Gastrocnemius medialis (tissue), 4 donors: ENCODE measurements at regions not wholly inside any gene's neighbourhood (a gene's known extent, or its start where the extent isn't known, plus 50 kb on each side); places are given as distances from the start of the nearest gene placed in this dataset.

Source experiments
- ATAC-seq, 2 donors: fragments of 150-250 bp; one replicate each; pipeline ENCODE4 v1.9.1; 2016
- DNase-seq, 2 donors: peaks; one replicate each; pipeline ENCODE4 v3.0.0-alpha.2; 2019
- H3K27ac ChIP-seq, 4 donors: fragments of 200-600 bp; sonication (generic); 1 replicate in 1 of 4; 2 replicates in 3 of 4; pipeline ENCODE4 v1.5.1; 2016 to 2018; ENCODE audit warnings: mild to moderate bottlenecking in 2 of 4, moderate library complexity in 1 of 4
- H3K27me3 ChIP-seq, 3 donors: fragments of 200-600 bp; sonication (generic) in 2 of 3; 1 replicate in 1 of 3; 2 replicates in 2 of 3; pipeline versions ENCODE4 v1.5.1 to v1.6.0; 2016 to 2019; ENCODE audit warnings: mild to moderate bottlenecking in 1 of 3, moderate library complexity in 1 of 3
- H3K36me3 ChIP-seq, 2 donors: fragments of 200-600 bp; sonication (generic) in 1 of 2; one replicate each; pipeline ENCODE4 v1.5.1; 2017 to 2018
- H3K4me1 ChIP-seq, 2 donors: fragments of 200-600 bp; sonication (generic) in 1 of 2; one replicate each; pipeline ENCODE4 v1.5.1; 2016 to 2017; ENCODE audit warnings: mild to moderate bottlenecking in 2 of 2
- H3K4me3 ChIP-seq, 4 donors: fragments of 200-600 bp; sonication (generic) in 3 of 4; 1 replicate in 1 of 4; 2 replicates in 3 of 4; pipeline ENCODE4 v1.5.1; 2016 to 2019; ENCODE audit warnings: mild to moderate bottlenecking in 2 of 4
- H3K9me3 ChIP-seq, 3 donors: fragments of 200-600 bp; sonication (generic) in 2 of 3; 1 replicate in 1 of 3; 2 replicates in 2 of 3; pipeline ENCODE4 v1.5.1; 2016 to 2019
- POLR2A ChIP-seq, 2 donors: fragments of 450-650 bp; IDR thresholded peaks; one replicate each; pipeline ENCODE4 v1.6.1; 2017; ENCODE audit warnings: antibody characterized with exemption in 2 of 2, mild to moderate bottlenecking in 2 of 2, moderate library complexity in 2 of 2
- in situ Hi-C, 4 donors: fragments of 200-750 bp; cut with MboI; loops; one replicate each; pipeline versions ENCODE4 v1.15.0 to v1.8.0; 2017; ENCODE audit warnings: low sequenced_read_pairs in 4 of 4
- intact Hi-C: fragments of 100-400 bp; cut with DNase I; formaldehyde crosslinking; loops from one replicate; pipeline ENCODE4 v1.15.1; 2023; ENCODE audit warnings: low total_unique reads
- TF ChIP-seq, protein P1 (sequence below), 5 experiments: fragments of 450-650 bp in 3 of 5; fragments of 200-600 bp in 2 of 5; sonication (generic) in 2 of 5; IDR thresholded peaks in 4 of 5; conservative IDR thresholded peaks in 1 of 5; 1 replicate in 4 of 5; 2 replicates in 1 of 5; pipeline ENCODE4 v1.5.1; 2016 to 2019; ENCODE audit warnings: antibody characterized with exemption in 5 of 5, mild to moderate bottlenecking in 3 of 5, moderate library complexity in 3 of 5

GRCh38 chr2:10515887-10516286 is 67.8 kb upstream of the ODC1 start:
- Histone ChIP-seq H3K4me1 (no peaks in the 10 kb centered on the region), H3K9me3 (peaks cover 0 to 13% (median 3%) of the 10 kb centered on the region in 3 donors), H3K27ac (no peak overlapping the region), H3K36me3 (no peaks in the 10 kb centered on the region), H3K27me3 (no peaks in the 10 kb centered on the region), H3K4me3 (no peak overlapping the region)
- intact Hi-C loops, result no loop called here
- TF ChIP-seq, protein P1, sequence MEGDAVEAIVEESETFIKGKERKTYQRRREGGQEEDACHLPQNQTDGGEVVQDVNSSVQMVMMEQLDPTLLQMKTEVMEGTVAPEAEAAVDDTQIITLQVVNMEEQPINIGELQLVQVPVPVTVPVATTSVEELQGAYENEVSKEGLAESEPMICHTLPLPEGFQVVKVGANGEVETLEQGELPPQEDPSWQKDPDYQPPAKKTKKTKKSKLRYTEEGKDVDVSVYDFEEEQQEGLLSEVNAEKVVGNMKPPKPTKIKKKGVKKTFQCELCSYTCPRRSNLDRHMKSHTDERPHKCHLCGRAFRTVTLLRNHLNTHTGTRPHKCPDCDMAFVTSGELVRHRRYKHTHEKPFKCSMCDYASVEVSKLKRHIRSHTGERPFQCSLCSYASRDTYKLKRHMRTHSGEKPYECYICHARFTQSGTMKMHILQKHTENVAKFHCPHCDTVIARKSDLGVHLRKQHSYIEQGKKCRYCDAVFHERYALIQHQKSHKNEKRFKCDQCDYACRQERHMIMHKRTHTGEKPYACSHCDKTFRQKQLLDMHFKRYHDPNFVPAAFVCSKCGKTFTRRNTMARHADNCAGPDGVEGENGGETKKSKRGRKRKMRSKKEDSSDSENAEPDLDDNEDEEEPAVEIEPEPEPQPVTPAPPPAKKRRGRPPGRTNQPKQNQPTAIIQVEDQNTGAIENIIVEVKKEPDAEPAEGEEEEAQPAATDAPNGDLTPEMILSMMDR (IDR thresholded peaks at IDR 0.05 in 4 of 5, conservative IDR thresholded peaks at IDR 0.05 in 1 of 5), result no peak
- no peak for TF ChIP-seq POLR2A (IDR thresholded peaks at IDR 0.05)
- in situ Hi-C loops, result no loop called here
- ATAC-seq (no peak), DNase-seq (no peak)

DNA sequence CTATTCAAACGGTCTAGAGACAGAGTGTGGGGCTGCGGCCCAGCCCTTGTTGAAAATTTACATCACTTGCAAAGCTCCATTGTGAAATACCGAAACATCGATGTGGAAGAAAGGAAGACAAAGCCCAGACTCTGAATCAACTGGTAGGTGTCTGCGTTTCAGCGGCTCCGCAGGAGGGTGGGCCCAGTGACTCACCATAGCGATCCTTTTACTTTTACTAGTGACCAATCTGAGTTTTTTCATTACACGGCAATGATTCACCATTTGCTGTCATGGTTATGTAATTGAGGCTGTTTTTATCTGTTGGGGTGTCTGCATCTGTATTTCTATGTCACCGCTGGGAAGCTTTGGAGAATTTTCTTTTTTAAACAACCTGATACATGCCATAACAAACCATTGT is 66.6 kb upstream of the ODC1 start:
- H3K27ac ChIP-seq, result no peak overlapping the region
- DNase-seq, result no peak
- H3K4me1 ChIP-seq, result no peaks in the 10 kb centered on the region
- in situ Hi-C loops, result no loop called here
- intact Hi-C loops, result no loop called here
- peaks cover 0 to 13% (median 3%) of the 10 kb centered on the region in 3 donors for H3K9me3 ChIP-seq
- no peak for ATAC-seq
- no peaks in the 10 kb centered on the region for H3K27me3 ChIP-seq
- TF ChIP-seq POLR2A (IDR thresholded peaks at IDR 0.05), result no peak
- TF ChIP-seq, protein P1 (IDR thresholded peaks at IDR 0.05 in 4 of 5, conservative IDR thresholded peaks at IDR 0.05 in 1 of 5), result no peak
- no peak overlapping the region for H3K4me3 ChIP-seq
- H3K36me3 ChIP-seq, result no peaks in the 10 kb centered on the region

DNA sequence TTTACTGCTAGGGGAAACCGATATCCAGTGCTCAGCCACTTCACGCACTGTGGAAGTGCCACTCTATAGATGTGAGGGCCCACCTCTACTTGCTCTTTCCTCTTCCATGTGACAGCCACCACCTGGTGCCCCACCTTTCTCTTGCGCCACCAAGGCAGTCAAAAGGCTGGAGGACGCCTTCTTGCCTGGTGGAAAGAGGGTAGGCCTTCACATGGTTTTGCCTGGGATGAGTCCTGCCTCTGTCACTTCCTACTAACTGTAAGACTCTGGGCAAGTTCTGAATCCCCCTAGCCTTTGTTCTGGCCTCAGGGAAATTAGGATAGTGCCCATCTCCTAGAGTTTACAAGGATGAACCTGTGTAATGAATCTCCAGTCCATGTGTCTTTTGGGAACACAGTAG is 66.1 kb upstream of the ODC1 start:
- ATAC-seq, result no peak
- intact Hi-C loops, result no loop called here

DNA sequence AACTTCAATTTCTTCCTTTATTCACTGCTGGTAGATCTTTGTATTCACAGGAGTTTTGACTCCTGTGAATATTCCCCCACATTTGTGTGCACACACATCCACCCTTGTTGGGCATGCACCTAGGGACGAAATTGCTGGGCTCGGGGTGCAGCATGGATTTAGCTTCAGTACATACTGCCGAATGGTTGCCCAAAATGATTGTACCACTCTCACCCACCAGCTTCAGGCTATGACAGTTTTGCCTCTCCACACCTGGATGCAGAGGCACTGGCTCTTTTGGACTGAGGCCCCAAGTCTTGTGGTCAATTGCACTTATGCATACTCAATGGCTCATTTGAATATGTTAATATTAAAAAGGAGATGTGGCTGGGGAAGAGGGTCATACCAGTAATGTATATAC is 65.1 kb upstream of the ODC1 start:
- H3K9me3 ChIP-seq, result peaks cover 0 to 13% (median 3%) of the 10 kb centered on the region in 3 donors
- in situ Hi-C loops, result no loop called here
- DNase-seq (no peak), ATAC-seq (no peak)
- intact Hi-C loops, result no loop called here
- no peaks in the 10 kb centered on the region for H3K4me1 ChIP-seq
- no peaks in the 10 kb centered on the region for H3K27me3 ChIP-seq
- no peak overlapping the region for H3K4me3 ChIP-seq
- no peak overlapping the region for H3K27ac ChIP-seq
- TF ChIP-seq, protein P1 (IDR thresholded peaks at IDR 0.05 in 4 of 5, conservative IDR thresholded peaks at IDR 0.05 in 1 of 5), result no peak
- no peak for TF ChIP-seq POLR2A (IDR thresholded peaks at IDR 0.05)
- H3K36me3 ChIP-seq, result no peaks in the 10 kb centered on the region

More for the DNA sequence above, 66.1 kb upstream of the ODC1 start:
- TF ChIP-seq, protein P1 (IDR thresholded peaks at IDR 0.05 in 4 of 5, conservative IDR thresholded peaks at IDR 0.05 in 1 of 5), result no peak
- TF ChIP-seq POLR2A (IDR thresholded peaks at IDR 0.05), result no peak
- in situ Hi-C loops, result no loop called here
- Histone ChIP-seq H3K9me3 (peaks cover 0 to 13% (median 3%) of the 10 kb centered on the region in 3 donors), H3K4me1 (no peaks in the 10 kb centered on the region), H3K27ac (no peak overlapping the region), H3K4me3 (no peak overlapping the region), H3K27me3 (no peaks in the 10 kb centered on the region), H3K36me3 (no peaks in the 10 kb centered on the region)
- no peak for DNase-seq

DNA sequence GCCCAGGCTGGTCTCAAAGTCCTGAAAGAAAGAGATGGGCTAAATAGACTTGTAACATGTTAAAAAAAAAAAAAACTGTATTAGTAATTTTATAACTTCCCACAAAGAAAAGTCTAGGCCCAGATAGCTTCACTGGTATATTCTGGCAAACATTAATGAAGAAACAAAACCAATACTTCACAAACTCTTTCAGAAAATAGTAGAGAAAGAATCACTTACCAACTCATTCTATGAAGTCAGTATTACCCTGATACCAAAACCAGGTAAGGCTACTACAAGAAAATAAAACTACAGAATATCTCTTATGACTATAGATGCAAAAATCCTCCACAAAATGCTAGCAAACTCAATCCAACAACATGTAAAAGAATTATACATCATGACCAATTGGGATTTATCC is 59.9 kb upstream of the ODC1 start:
- in situ Hi-C loops (no loop called here), intact Hi-C loops (no loop called here)
- no peaks in the 10 kb centered on the region for H3K4me1 ChIP-seq
- ATAC-seq (no peak), DNase-seq (no peak)
- no peaks in the 10 kb centered on the region for H3K9me3 ChIP-seq
- H3K27me3 ChIP-seq, result no peaks in the 10 kb centered on the region
- TF ChIP-seq POLR2A (IDR thresholded peaks at IDR 0.05), result no peak
- TF ChIP-seq, protein P1 (IDR thresholded peaks at IDR 0.05 in 4 of 5, conservative IDR thresholded peaks at IDR 0.05 in 1 of 5), result no peak
- no peak overlapping the region for H3K4me3 ChIP-seq
- no peak overlapping the region for H3K27ac ChIP-seq
- no peaks in the 10 kb centered on the region for H3K36me3 ChIP-seq
